NCI-H2081 (cell line): ENCODE measurements at regions not wholly inside any gene's neighbourhood (a gene's known extent, or its start where the extent isn't known, plus 50 kb on each side); places are given as distances from the start of the nearest gene placed in this dataset.
A peak's percentile ranks its signal among the peaks of the same experiment; 100 is the strongest.

Experiments
- DNase-seq, 2 experiments: peaks; one replicate each; lab custom pipeline; 2025; lab: John Stamatoyannopoulos, UW

DNA sequence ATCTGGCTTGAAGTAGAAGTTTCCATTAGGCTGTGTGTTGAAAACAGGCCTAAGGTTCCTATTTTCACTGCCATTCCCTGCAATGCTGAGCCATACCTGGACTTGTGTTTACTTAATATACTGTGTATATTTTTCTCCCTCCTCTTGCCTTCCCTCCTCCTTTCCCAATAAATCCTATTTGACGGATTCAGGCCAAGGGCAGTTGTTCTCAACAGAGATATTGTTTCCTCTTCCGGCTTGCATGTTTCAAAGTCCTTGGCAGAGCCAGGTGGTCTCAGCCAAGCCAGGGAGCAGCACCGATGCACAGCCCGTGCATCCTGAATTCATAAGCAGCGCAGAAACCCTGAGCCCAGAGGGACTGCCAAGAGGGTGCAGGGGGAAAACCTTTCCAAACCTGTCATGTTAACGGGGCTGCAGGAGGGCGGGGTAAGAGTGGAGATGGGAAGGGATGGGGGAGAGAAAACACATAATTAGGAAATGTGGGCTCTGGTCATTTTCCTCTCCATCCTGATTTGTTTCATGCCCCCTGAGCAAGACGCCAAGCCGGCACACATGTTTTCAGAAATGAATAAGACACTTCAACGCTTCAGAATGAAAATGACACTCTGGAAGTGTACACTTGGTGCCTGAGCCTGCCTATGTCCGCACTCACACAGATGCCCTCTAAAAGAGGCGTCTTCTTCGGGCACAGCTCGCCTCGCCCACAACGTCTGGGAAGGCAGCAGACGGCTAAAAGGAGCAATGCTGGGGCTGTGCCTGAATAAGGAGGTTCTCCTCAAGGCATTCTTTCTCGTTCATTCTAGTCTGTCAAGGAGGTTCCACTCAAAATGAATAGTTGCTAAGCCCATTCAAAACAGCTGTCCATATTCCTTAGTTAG, 149.3 kb upstream of the UBL3 start:
- DNase-seq: no peak

DNA sequence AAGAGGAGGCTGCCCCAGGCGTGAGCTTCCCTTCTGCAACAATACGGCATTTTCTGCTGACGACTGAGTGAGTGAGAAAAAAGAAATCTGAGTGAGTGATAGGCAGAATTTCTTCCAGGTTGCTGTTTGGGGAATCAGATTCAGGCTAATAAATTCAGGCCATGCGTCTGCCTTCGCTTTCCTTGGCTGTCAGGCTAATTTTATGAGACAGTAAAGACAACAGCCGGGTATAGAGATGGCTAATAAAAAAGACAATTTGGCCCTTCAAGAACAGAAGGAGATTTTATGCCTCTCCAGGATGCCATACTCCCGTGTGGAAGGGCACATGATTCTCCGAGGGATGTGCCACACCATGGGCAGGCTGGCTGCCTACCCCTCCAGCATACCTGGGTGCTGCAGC, 145.9 kb upstream of the UBL3 start:
- no peak for DNase-seq

DNA sequence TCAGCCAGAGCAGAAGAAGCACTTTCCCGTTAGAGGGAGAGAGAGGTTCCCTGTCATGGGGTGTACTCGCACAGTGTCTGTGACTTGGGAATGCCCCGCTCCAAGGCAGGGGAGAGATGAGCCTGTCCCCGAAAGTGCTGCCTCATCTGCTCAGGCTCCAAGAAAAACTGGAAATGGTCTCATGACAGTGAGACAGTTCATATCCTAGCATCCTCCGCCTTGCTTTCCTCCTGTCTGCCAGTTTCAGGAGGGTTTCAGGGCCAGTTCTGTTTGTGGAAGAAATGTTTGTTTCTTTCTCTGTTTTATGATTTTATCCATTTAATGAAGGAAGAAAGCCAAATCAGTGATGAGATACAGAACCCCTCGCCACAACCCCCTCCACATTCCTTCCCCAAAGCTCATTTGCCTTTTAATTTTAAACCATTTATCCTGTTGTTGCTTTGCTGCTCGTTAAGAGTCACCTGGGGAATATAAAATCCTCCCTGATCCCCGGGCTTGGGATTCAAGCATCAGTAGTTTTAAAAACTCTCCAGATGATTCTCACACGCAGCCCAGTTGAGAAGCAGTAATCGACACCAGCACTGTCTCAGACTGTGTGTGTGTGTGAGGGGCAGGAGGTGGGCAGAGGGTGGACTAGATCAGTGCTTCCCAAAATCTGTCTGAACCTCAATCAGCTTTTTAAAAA, 144.6 kb upstream of the UBL3 start:
- no peak for DNase-seq

DNA sequence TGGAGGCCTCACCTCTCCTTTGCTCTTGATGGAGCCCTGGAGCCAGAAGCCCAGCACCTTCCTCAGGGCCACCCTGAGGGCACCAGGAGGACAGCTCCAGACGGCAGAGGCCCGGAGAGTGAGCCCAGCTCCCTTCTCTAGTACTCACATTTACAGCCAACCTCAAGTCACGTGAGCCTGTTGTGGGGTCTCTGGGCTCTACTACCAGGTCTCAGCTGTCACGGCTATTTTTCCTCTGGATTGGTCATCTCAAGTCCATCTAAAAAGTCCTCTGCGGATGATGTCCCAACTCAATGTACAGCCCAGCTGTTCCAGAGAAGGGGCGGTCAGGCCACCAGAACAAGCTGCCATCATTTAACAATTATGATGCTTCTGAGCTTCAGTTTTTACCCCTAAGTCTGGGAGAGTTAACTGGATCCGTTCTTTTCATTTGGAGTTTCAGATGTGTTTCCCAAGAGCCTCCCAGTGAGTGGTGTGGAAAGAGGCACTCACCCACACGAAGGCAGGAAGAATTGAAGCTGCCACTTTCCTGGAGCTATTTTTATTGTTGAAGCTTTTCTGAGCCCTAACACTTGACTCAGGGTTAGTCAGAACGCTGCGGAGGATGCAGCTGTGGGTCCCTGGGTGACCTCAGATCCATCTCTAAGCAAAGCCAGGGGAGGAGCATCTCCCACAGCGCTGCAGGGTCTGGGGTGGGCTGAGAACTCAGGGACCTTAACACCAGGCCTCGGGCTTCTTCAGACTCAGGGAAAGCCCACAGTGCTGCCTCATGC, 143.5 kb upstream of the UBL3 start:
- DNase-seq: no peak

DNA sequence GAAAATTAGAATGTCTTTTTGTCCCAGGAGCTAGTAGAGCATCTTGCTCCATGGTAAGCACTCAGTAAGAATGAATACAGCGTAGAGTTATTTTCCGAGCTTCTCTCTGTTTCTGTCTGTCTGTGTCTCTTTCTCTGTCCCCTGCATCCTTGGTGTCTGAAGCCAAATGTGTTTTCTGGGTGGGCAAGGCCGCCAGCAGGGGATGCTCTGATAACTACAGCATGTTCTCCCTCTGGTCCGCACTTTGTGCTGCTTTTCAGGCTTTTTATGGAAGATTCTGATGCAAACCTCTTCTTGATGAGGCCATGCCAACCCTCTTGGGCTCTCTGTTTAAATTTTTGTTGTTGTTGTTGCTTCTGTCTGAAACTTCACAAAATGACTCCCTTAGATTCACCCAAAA, 142.8 kb upstream of the UBL3 start:
- DNase-seq: no peak

DNA sequence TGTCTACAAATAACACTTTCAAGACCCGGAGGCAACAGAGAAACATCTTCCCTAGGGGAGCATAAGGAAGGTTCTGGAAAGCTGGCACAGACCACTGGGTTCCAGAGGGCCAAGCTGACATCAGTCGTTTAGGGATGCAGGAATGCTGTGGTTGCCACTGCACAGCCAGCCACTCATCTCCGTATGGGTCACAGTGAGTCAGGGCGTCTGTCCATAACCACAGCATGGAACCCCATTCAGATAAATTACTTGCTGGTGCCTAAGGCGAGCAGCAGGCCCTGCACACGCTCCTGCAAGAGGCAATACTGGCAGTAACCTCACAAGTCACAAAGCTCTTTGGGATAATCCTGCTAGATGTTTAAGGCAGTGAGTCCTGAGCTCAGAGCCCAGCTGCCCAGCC, 140.9 kb upstream of the UBL3 start:
- DNase-seq: no peak

DNA sequence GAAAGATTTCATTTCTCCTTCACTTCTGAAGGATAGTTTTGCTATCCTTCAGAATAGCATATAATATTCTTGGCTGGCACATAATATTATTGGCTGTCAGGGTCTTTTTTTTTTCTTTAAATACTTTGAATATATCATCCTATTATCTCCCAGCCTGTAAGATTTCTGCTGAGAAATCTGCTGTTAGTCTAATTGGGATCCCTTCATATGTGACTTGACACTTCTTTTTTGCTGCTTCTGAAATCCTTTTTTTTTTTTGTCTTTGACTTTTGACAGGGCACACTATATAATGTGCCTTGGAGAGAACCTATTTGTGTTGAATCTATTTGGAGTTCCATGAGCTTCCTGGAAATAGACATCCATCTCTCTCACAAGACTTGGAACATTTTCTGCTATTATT, 136.9 kb upstream of the UBL3 start:
- no peak for DNase-seq

DNA sequence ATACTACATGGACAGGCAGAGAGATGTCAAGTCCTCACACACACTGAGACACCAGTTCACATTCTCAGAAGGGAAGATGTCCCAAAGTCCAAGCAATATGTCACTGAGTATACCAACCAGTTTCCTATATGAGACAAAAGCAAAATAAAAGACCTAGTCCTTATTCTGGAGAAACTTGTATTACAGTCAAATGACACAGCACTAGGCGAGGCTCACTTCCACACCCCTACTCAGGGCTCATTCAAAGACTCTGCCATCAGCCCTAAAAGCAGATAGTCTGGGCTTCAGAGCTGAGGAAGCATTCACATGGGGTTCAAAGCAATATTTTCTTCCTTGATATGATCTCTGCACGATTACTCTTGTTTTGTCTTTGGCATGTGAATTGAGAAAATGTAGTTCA, 129.9 kb upstream of the UBL3 start:
- DNase-seq: no peak

DNA sequence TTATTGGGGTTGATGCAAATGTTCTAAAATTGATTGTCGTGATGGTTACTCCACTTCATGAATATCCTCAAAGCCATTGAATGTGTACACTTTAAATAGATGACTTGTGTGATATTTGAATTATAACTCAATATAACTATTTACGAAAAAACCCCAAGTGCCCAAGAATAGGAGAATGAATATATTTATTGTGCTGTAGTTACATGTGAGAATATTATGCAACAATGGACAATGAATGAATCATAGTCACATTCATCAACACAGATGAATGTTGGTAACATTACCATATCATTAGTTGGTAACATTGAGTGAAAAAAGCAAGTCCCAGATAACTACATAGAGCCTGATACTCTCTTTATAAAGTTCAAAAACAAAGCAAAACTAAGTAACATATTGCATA, 127.8 kb upstream of the UBL3 start:
- DNase-seq: no peak

DNA sequence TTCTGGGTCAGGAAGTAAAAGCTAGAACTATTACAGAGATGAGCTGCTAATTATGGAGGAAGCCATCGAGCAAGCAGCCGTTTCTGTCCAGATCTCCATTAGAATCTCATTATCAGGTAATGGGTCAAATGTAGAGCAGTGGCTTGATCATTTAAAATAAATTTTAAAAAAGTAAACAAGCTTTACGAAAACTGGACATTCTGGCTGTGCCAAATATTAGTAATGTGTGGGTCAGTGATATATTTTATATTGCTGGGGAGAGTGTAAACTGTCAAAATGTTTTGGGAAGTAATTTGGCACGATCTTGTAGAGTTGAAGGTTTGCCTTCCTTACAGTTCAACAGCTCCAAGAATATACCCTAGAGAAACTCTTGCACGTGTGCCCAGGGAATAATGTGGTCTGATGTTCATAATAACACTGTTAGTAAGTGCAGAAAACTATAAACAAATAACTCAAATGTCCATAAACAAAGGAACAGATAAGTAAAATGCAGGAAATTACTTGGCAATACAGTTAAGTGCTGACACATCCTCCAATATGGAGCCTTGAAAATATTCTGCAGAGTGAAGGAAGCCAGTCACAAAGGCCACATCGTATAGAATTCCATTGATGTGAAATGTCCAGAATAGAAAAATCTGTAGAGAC, 127.2 kb upstream of the UBL3 start:
- DNase-seq: no peak

DNA sequence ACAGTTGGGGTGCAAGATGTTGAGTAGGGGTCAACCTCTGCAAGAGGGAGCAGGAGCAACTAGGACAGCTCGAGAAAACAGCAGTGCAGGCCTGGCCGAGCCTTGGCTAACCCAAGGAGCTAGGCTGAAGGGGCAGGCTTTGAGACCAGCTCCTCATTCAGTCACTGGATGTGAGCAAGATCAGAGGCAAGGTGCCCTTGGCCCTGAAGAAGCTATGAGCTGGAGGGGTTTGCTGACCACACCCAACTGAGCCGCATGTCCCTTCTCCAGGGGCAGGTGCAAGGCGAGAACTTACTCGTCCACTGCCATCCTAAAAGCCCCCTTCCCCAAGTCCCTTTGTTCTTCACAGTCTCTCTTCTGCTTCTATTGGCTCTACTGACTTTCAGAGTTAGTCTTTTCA, 126.1 kb upstream of the UBL3 start:
- no peak for DNase-seq

DNA sequence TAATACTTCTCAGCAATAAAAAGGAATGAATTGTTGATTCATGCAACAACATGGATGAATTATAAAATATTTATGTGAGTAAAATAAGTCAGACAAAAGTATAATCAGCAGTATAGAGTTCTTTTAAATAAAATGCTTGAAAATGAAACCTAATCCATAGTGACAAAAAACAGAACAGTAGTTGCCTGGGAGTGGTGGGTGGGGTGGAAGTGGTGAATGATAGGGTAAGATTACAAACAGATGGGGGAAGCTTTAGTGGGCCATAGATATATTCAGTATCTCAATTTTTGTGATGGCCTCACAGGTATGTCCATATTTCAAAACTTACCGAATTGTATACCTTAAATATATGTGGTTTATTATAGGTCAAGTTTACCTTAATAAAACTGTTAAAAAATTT, 124.9 kb upstream of the UBL3 start:
- DNase-seq: no peak

DNA sequence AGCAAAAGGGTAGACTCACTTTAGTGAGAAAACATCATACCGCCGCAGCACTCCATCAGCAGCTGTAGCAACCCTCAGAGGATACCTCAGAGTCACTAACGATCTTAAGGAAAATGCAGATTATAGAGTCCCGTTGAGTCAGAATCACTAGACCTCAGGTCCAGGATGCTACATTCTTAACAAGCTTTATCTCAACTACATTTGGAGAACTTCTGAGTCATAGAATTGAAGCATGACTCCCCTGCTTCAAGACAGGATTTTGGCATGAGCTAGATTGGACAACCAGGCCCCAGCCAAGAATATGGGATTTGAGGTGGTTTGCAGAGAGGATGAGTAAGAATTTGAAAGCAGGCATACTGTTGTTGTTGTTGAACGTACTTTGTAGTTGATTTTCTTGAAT, 118.9 kb upstream of the UBL3 start:
- DNase-seq: no peak

DNA sequence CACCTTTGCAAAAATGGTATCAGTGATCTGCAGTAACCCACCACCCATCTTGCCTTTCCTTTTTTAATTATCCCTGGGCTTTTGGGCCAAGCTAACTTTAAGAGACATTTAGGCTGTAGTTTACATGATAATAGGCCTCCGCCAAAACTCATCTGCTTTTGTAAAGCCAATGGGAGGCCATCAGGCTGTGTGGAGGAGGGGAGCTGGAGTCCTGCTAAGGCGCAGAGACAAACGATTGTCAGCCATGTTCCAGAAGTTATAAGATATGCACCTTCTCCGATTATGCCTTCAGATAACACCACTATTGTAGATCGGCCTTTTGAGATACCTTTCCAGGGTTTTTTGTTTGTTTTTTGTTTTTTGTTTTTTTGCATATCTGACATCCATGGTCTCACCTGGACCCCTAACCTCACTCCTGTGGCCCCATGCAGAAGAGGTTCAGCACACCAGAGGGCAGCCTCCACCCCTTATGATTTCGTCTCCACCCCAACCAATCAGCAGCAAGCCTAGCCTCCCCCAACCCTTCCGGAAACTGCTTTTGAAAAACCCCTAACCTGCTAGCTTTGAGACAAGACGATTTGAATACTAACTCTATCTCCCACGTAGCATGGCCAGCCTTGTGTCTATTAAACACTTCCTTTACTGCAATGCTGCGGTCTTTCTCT, 113.9 kb upstream of the UBL3 start:
- DNase-seq: no peak

DNA sequence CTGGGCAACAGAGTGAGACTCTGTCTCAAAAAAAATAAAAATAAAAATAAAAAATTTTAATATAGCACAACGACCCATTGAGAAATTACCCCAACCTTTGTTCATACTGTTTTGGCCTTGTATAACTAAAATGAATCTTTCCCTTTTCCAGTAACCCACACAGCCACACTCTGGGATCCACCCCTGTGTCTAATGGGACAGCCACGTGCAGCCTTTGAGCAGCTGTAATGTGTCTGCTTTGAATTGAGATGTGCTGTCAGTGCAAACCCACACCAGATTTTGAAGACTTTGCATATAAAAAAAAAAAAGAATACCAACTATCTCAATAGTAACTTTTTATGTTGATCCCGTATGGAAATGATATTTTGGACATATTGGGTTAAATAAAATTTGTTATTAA, 112.7 kb upstream of the UBL3 start:
- DNase-seq: no peak

DNA sequence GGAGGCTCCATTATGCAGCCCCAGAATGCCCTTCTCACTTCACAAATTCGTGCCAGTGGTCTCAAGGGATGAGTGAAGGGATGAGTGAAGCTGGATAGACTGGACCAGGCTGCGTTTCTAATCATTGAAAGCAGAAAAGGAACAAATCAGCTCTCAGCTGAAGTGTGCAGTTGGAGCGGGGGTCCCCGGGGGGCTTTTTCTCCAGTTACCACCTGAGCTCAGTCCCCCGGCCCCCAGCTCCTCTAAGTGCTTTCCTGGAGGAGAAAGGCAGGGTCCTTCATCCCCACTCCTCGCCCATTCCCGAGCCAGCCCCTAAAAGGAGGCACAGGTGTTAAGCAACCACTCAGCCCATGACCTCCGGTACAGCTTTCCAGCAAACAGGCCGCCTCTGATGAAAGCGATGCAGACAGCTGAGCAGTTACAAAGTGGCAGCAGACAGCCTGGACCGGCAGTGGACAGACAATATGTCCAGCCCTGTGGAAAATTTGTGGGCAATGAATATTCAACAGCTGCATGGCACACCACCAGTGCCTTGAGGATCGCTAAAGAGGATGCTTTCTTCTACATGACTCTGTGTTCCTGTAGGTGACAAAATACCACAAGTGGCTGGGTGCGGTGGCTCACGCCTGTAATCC, 110.7 kb upstream of the UBL3 start:
- DNase-seq: no peak

DNA sequence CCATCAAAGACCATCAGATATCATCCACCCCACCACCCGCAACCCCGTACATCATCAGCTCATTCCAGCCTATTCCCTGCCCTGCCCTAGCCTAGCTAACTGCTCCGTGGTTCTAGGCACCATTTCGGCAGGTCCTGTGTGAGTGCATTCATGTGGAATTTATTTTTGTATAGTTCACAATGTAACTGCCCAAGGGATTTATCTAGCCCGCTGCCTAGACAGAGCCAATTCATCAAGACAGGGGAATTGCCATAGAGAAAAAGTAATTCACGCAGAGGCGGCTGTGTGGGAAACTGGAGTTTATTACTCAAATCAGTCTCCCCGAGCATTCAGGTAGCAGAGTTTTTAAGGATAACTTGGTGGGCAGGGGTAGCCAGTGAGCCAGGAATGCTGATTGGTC, 109.2 kb upstream of the UBL3 start:
- DNase-seq: no peak

DNA sequence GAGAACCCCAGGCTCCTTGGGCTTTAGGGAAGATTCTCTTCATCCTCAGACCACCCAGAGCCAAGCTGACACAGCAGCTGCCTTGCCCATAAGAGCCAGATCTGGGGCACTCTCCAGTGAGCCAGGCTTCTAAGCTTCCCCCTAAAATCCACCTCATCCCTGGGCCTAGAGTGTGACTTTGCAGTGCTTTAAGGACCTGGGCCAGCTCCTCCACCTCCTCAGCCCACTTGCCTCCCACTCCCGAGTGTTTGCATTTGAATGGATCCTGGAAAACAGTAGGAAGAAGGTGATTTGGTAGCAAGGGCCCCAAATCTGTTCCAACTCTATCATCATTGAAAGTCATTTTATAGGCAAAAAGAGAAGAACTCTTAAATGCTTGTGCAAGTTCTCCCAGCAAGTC, 108.7 kb upstream of the UBL3 start:
- no peak for DNase-seq

DNA sequence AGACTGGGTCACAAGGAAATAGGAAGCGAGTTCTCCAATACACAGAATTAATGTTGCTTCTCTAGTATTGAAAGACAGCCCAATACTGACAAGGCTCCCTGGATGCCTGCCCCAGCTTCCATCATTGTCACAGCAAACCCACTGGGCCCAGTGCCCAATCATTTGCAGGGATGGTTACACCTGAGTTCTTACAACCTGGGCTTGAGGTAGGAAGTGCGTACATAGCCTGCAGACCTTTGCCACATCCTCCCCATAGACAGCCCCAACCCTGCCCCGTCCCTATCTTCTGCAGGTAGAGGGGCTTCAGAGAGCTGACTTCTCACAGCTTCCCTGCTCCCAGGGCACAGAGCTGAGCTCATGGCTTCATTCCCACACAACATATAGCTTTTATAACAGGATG, 108.1 kb upstream of the UBL3 start:
- DNase-seq: no peak

DNA sequence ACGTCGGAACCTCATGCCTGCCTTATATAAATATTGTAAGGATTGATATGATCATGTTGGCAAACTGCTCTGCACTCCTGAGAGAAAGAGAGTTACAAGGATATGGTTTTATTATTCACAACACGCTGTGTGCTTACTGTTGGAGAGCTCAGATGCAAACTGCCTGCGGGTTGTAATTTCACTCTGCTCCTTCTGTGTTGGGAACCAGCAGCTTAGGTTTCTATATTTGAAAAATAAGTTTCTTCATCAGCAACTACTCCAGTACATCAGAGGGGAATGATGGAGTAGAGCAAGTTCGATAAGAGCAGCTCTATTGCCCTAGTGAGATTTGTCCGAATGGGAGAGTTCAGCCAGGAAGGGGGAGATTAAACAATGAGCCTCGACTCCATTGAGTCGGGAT, 106.9 kb upstream of the UBL3 start:
- no peak for DNase-seq

DNA sequence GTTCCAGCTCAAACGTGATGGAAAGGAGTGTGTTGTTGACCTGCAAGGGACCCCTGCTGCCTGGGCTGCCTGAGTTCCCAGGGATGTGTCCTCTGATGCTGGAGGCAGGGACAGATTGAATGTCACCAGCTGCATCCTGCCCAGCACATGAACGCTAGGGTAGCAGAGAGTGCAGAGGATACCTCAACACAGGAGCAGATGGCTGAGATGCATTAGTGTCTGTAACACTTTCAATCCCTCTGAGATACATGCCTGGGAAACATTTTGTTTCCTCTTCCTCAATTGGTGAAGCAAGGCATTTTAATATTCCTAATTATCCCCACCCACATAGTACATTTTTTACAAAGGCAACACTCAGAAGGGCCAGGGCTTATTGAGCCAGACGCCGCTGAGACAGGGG, 106.4 kb upstream of the UBL3 start:
- peak in 1 of 2 experiments; percentile 1 for DNase-seq
